H1 (cell line): ENCODE measurements at regions not wholly inside any gene's neighbourhood (a gene's known extent, or its start where the extent isn't known, plus 50 kb on each side); places are given as distances from the start of the nearest gene placed in this dataset.

ENCODE experiments used
- CHD7 ChIP-seq: fragments of 300-600 bp; sonication (generic); IDR thresholded peaks from 2 replicates; pipeline ENCODE4 v1.7.1; 2012; ENCODE audit warnings: low read length, moderate library complexity, mild to moderate bottlenecking, inconsistent platforms; ENCODE audit not compliant: insufficient replicate concordance

GRCh38 chr6:168198302-168199180, 119.5 kb upstream of the FRMD1 start (continued):
- TF ChIP-seq CHD7 = no peak
